DMS 273 (cell line): ENCODE measurements at regions not wholly inside any gene's neighbourhood (a gene's known extent, or its start where the extent isn't known, plus 50 kb on each side); places are given as distances from the start of the nearest gene placed in this dataset.

Source experiments
- DNase-seq: peaks from one replicate; lab custom pipeline; 2025; ENCODE audit not compliant: unreplicated experiment; lab: John Stamatoyannopoulos, UW

DNA sequence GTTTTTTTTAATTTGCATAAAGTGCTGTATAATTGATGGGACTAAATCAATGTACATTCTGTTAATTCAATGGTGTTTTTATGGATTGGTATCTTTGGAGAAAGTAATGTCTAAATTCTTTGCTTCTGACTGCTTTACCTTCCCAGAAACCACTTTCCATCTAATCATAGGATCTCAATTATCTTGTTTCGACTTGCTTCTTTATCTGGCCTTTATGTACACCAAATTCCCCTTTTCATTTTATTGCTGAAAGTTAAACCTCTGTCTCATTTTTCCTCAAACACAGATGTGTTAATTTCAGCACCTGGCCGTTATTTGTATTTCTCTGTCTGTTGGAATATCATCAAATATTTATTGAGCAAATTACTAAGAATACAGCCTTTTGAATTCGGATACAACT is 287.3 kb upstream of the GBE1 start:
- DNase-seq, result no peak

DNA sequence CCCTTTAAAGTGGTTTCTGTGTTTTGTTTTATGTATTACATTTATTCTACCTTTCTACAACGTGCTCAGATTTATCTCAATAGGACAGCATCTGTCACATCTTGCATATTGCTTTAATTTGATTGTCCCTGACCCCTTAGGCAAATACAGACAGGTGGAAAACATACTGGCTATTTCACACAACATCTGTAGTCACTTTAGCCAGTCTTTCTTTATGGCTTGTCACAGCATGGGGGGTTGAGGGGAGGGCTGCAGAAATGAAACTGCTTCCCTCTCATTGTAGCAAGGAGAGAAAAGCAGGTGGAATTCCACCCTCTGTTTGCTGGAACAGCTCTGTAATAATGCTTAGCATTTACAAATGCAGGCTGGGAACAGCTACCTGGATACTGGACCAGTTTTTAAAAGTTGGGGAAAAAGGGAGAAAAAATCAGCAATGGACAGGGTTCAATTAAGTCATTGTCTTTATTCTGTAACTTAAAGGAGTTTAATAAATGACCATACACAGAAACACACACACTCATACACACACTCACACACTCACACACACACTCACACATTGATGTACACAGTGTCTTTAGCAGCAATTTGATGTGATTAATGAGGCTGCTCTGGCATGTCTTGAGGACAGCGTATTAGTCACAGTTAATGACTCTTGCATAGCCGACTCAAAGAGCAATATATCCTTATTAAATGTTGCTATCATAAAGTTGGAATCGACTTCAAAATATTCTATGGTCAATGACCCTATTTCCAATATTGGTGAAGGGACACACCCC is 283.7 kb upstream of the GBE1 start:
- peak; percentile 38 for DNase-seq

DNA sequence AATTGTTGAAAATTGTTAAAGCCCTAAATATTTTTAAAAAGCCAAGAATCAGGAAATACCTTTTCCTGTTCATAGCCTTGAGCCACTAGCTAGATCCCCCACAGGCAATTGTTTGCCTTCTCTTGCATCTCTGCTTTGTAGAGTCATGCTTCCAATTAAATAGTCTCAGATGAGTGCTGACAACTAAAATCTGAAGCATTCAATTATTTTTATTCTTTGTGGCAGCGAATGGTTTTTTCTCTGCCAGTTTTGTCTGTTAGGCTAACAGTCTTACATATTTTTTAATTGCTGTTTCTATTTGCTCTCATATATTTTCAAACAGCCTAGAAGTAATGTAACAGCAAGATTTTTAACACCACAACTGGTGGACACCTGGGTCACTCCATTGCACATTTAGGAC is 277.1 kb upstream of the GBE1 start:
- DNase-seq, result no peak

DNA sequence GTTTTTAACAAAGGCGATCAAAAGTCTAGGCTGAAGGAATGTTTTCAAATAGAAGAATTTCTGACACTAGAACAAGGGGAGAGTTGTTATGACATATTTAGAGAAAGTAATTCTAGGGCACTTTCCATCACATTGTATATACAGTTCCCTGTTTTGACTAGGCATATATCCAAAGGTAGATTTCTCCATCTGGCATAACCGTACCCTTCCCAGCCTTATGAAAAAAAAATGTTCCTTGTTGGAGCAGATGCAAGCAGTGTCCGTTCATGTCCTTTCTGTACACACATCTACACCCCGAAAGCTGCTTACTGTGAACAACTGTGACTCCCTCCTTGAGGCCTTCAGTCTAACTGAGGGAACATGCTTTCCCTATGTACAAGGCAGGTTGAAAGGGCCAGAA is 271.7 kb upstream of the GBE1 start:
- DNase-seq, result peak; percentile 26

DNA sequence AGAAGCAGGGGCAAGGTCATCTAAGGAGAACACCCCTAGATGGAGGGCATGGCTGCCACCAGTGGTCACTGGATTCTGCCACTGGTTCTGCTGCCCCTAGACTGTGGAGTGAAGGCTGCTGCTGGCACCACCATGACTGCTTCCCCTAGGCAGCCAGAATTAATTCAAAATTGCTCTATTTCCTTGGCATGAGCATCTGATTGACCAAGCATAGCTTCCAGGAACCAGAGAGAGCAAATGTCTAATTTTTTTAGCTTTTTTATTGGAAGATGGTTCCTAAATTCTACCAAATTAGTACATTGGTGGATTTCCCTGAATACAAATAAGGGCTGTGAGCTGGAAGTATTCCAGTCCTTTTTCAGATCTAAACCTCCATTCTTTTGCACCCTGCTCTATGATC is 270.2 kb upstream of the GBE1 start:
- no peak for DNase-seq

DNA sequence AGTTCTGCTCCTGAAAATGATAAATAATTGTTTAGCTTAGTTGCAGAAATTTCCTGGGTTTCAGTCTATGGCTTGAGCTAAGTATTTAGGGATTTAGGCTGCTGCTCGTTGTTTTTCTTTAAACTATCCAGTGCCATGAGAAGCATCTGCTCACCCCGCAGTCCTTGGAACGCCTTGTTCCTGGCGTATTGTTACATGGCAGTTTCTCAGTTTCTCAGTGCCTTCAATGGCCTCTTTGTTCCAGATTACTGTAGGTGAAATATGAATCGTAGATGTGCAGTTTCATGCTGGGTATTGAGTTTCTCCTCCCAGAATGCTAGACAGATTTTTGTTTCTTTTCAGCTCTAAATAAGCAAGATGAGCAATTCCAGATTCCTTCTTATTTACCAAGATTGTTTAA is 269.5 kb upstream of the GBE1 start:
- peak; percentile 38 for DNase-seq

DNA sequence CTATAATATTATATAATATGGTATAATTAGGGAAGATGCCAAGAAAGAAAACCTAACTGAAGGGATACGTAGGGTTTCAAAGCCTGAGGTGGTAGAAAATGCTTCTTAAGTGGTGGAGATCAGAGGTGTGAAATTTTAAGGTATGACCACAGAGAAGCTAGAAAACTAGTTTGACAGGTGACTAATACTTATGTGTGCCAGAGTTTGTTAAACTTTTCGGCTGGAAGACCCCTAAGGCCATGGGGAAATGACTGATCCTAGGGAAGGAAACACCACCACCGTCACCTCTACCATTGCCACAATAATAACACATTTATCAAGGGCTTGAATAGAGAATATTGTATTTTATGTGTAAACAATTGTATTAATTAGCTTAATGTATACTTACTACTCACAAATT is 261.4 kb upstream of the GBE1 start:
- no peak for DNase-seq

DNA sequence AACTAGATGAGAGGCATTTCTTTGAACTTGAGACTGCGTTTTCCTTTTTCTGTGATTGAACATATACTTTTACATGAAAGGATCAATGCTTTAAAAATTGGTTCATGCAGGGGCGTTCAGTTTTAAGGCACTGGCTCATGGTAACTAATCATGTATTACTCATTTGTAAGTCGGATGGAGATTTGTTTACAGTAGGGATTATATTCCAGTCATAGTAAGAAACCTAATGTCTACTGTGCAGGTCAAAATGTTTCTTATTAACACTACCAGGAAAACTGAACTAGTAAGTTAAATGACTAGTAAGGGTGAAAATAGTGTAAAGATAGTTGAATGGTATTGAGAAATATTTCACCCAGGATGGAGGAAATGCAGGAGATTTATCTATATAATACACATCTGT is 258.8 kb upstream of the GBE1 start:
- no peak for DNase-seq

DNA sequence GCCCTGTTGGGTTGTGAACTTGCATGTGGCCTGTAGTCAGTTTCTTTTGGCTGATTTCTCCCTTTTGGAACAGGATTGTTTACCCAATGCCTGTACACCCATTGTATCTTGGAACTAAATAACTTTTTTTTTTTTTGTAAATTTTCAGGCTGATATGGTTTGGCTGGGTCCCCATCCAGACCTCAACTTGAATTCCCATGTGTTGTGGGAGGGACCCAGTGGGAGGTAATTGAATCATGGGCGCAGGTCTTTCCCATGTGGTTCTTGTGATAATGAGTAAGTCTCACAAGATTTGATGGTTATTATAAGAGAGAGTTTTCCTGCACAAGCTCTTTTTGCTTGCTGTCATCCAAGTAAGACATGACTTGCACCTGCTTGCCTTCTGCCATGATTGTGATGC is 253.8 kb upstream of the GBE1 start:
- no peak for DNase-seq

DNA sequence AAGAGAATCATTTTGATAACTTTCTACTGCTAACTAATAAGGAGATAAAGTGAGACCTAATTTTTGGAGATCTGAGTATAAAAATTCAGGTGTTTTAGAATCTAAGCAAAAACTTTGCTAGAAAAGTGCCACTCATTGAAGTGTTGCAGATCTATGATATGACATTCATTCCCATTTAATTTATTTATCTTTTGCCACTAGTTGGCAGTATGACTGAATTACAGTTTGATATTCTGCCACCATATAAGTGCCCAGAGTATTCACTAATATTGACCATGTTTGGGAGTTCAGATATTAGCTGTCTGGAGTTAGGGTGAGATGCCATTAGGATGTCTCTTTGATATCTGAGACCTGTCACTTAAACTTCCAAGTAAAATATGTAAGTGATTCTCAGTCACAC is 251.3 kb upstream of the GBE1 start:
- peak; percentile 7 for DNase-seq

DNA sequence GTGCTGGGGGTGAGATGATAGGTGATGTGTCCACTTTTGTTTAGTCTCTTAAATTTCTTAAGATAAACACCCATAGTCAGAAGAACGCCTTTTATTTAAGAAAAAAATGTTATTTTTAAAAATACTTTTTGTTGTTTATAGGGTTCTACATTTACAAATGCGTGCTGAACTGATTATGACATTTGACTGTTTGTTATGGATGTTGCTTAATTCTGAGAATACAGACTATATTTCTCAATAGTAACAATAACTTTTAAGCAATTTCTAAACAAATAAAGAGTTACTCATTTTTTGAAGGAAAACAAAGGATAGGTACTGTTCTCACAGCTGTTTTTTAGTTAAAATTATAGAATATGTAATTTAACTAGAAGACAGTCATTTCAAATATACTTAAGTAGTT is 249.9 kb upstream of the GBE1 start:
- no peak for DNase-seq

DNA sequence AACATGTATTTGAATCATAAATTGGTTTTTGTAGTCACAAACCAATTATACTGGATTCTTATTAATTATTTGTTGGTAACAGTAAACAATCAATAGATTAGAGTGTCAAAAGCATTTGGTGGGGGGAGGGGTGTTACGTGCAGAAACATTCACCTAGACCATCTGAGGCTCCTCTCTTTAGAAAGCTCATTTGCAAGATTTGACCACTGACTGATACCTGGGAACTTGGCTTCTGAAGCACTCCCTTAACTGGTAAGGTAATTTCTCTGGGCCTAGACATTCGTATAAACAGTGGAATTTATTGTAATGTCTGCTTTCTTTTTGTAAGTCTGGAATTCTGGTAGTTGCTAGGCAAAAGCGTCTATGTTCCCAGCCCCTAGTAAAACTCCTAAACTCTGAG is 243.8 kb upstream of the GBE1 start:
- no peak for DNase-seq

DNA sequence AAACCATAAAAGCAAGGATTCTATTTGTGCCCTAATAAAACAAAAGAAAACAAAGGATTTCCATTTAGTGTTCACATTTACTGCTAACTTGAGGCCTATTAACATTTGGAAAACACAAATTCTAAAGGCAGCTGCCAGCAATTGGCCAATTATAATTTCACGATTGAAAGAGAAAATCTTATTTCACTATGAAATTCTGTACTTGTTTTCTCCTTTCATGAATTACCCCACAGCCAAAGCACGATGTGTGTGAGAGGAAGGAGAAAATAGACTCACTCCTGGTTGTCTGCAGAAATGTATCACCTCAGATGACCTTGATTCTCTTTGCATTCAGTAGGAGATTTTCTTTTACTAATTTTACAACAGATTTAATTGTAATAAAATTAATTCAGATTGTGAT is 242.8 kb upstream of the GBE1 start:
- DNase-seq, result peak; percentile 10

DNA sequence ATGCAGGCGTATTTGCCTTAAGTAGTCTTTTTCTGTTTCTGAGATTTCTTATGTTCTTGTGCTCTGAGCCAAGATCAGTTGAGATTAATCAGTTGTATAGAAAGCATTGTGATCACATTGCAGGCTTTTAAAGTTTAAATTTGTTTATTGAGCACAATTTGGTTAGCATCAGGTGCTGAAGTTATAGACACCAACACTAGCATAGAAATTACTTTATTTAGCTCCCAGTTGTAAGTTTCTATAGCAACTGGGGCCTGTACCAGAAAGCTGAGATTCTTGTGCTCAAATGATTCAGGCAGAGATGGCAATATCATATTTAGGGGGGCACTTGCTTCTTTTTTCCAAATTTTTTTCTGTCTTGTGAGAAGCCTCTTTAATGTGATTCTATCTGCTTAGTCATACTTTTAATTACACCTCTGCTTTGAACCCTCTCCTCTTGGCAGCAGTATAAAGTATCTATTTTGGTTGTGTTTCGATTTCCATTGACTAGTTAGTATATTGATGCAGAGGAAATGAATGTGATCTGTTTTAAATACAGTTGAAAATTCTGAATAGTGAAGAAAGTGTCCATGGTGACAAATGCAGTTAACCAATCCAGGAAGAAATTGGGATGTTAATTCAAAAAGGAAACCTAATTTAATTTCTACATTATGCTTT is 241.7 kb upstream of the GBE1 start:
- peak; percentile 16 for DNase-seq

DNA sequence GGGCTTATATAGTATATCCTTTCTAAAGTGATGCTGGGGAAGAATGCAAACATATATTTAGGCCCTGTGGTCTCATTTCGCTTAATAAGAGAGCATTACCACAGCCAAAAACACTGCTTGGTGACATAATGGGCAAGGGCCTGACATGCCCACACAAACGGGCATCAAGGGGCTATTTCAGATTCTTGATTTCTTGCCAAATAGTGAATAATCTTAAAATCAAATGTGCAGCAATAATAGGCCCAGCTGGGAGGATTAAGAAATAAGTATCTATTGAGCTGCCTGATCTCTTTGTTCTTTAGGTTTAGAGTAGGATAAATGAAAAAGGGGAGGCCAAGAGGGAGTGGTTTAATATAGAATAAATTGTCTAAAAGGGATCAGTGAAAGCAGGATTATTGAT is 241.0 kb upstream of the GBE1 start:
- DNase-seq, result peak; percentile 37

DNA sequence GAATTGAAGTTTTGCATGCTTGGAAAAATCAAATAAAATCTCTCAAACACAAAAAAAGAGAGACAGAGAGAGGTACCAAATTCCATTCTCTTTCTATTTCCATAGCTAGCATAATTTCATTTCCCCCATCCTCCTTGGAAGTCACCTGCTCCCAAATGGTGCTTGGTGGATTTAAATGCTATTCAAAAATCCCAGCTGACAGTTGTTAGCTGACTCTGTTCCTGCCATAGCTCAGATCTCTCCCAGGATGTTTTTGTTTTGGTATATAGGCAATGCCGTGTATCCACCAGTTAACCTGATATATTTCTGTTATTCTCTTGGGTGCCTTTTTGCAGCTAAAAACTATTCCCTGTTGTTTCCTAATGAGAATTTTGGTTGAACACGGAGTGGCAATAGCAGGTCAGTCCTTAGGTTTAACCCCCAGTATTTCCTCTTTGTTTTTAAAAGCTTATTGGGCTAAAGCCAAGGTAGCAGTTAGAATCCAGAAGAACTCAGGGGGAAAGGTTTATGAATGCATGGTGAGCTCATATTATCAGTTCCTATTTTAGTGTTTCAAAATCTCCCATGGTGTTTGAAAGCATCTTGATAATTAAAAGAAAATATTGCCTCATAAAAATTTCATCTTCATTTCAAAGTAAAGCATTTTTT is 240.0 kb upstream of the GBE1 start:
- DNase-seq, result peak; percentile 60

DNA sequence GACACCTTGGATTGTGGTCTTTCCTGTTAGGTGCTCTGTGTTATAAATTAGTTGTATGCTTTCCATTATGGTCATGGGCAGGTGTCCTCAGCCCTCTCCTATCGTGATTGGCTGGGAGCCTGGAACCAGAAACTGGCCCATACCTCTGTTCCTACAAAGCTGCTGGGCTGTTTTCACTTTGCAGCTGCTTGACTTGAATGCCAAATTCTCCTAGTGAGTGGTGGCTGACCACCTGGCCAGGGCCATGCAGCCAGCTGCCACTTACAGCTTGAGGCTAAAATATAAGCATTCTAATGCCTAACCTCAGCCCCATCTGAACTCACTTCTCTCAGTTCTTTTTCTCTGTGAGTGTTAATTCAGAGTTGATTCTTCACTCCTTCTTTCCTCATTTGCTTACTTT is 239.3 kb upstream of the GBE1 start:
- peak; percentile 94 for DNase-seq

DNA sequence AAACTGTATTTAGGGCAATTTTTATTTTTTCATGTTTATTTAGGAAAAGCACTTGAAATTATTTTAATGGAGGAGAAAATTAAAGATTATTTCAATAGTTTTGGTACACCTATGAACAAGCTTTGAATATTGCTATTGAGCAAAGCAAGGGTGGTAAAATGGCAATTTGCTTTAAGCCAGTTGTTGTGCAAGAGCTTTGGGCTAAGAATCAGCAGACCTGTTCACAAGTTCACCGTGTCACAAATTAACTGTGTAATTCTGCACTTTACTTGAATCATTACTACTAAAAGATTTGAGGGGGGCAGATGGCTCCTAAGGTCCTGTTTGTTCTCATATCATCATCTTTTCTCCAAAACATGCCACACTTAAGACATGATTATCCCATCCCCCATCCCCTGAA is 238.9 kb upstream of the GBE1 start:
- peak; percentile 73 for DNase-seq

DNA sequence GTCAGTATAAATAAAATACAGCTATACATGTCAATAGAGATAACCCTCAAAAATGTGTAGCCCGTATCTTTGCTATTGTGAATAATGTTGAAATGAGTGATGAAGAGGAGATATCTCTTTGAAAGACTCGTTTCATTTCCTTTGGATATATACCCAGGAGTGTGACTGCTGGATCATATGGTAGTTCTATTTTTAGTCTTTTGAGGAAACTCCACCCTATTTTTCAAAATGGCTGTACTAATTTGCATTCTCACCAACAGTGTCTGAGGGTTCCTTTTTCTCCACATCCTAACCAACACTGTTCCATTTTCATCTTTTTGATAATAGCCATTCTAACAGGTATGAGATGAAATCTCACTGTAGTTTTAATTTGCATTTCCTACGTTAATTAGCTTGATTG is 237.5 kb upstream of the GBE1 start:
- no peak for DNase-seq

DNA sequence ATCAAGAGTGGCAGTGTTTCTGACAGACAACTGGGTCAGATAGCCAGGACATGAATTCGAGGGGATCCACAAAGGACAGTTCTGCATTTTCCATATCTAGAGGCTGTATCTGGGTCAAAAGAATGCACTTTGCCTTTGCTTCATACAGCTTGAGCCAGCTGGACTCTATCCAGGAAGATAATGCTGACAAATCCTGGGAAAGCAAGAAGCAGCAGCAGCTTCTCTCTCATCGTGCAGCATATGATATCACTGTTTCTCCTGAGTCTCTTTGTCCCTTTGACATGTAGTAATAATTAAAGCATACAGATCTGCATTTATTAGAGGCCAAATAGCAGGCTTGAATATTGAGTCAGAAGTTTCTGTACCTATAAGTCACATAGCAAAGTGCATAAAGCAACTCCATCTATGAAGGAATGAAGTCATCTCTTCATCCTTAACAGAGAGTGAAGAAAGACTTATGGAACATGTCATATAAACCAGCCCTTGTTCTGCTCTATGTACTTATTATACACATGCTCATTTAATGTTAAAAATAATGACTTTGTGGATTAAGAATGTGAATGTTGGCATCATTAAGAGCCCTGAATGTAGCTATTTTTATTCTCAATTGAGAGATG is 236.8 kb upstream of the GBE1 start:
- peak; percentile 55 for DNase-seq

DNA sequence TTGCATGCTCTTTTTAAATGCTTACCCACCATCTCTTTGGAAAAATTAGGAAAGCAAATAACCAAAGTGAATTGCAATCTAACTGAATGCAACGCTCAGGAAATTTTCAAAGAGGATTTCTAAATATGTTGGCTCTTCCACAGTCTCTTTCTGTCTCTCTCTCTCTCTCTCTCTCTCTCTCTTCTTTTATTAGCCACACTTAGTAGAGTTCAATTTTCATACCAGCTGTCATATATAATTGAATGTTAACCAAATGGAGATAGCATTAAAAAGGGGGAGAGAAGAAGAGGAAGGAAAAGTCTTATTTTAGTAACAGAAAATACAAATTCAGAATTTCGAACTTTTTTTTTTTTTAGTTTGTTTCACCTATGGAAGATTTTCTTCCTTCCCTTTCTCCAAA is 235.9 kb upstream of the GBE1 start:
- DNase-seq, result peak; percentile 5

DNA sequence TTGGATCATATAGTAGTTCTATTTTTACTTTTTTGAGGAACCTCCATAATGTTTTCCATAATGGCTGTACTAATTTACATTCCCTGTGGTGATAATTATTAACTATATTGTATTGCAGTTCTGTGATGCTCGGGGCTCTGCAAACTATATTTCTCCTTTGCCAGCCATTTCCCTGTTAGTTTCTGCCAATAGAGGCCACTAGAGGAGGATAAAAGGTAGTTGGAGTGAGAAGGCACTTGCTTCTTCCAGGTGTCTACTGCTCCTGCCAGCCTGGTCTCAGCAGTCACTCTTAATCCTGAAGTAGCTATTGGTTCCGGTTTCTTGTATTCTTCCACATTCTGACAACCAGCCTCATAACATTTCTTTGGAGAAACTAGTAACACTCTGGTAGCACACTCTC is 233.9 kb upstream of the GBE1 start:
- peak; percentile 8 for DNase-seq
